GM12892 (cell line): ENCODE measurements at regions not wholly inside any gene's neighbourhood (a gene's known extent, or its start where the extent isn't known, plus 50 kb on each side); places are given as distances from the start of the nearest gene placed in this dataset.

ENCODE experiments used
- POLR2A ChIP-seq: IDR thresholded peaks from 2 replicates; pipeline ENCODE4 v1.6.1; 2011; ENCODE audit warnings: low read depth, low read length, control low read depth
- TAF1 ChIP-seq: IDR thresholded peaks from 2 replicates; pipeline ENCODE4 v1.6.1; 2011; ENCODE audit warnings: low read depth, mild to moderate bottlenecking, control low read depth, low read length, borderline replicate concordance

DNA sequence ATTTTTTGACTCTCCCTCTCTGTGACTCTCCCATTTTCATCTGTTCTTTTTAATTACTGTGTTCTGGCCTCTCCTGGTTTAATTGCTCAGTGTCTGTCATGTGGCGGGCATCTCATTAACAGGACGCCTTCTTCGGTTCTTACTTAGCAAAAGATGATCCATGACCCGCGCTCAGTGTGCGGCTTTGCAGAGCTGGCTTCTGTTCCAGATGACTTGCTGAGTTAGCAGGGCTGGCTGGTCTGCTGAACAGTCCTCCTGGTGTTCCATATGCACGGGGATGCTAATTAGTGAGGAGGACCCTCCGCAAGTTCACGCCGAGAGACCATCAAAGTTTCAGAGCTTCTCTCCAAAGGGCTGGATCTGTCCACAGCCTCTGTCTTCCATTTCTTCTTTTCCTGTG, 258.6 kb upstream of the MKI67 start:
- TF ChIP-seq POLR2A (no peak), TAF1 (no peak)
